ENCODE measurements at regions not wholly inside any gene's neighbourhood (a gene's known extent, or its start where the extent isn't known, plus 50 kb on each side); places are given as distances from the start of the nearest gene placed in this dataset.

GRCh38 chr2:49796266-49796665 lies 642.0 kb upstream of the FSHR start:
- no peak for DNase-seq (ENCODE audit: low read depth)
- no peak for TF ChIP-seq CTCF (IDR thresholded peaks at IDR 0.05; ENCODE audit: control insufficient read depth, insufficient read depth, low read depth, low read length, missing control alignments)
- H3K4me3 ChIP-seq (ENCODE audit: control insufficient read depth, low read depth, low read length): no peak overlapping the region

GRCh38 chr2:49794396-49794795 lies 640.1 kb upstream of the FSHR start:
- no peak for TF ChIP-seq CTCF (IDR thresholded peaks at IDR 0.05; ENCODE audit: control insufficient read depth, insufficient read depth, low read depth, low read length, missing control alignments)
- DNase-seq (ENCODE audit: low read depth): no peak
- H3K4me3 ChIP-seq (ENCODE audit: control insufficient read depth, low read depth, low read length): no peak overlapping the region

GRCh38 chr2:49788300-49788699 lies 634.0 kb upstream of the FSHR start:
- no peak for TF ChIP-seq CTCF (IDR thresholded peaks at IDR 0.05; ENCODE audit: control insufficient read depth, insufficient read depth, low read depth, low read length, missing control alignments)
- no peak for DNase-seq (ENCODE audit: low read depth)
- H3K4me3 ChIP-seq (ENCODE audit: control insufficient read depth, low read depth, low read length): no peak overlapping the region

DNA sequence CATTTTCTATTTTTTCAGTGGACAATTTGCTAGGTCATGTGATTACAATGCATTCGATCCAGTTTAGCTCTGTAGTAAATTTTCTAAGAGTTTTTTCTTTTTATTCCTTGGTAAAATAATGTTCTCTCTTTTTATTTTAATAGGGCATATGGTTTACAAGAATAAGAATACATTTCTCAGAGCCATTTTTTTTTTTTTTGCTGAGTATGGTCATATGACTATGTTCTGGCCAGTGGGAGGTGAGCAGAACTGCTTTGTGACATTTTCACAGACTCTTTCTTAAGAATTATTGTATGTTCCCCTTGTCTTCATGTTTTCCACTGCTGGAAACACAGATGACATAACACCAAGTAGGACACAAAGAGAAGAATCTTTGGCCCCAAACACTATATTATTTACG lies 626.6 kb upstream of the FSHR start:
- no peak for TF ChIP-seq CTCF (IDR thresholded peaks at IDR 0.05; ENCODE audit: control insufficient read depth, insufficient read depth, low read depth, low read length, missing control alignments)
- no peak for DNase-seq (ENCODE audit: low read depth)
- H3K4me3 ChIP-seq (ENCODE audit: control insufficient read depth, low read depth, low read length): no peak overlapping the region

DNA sequence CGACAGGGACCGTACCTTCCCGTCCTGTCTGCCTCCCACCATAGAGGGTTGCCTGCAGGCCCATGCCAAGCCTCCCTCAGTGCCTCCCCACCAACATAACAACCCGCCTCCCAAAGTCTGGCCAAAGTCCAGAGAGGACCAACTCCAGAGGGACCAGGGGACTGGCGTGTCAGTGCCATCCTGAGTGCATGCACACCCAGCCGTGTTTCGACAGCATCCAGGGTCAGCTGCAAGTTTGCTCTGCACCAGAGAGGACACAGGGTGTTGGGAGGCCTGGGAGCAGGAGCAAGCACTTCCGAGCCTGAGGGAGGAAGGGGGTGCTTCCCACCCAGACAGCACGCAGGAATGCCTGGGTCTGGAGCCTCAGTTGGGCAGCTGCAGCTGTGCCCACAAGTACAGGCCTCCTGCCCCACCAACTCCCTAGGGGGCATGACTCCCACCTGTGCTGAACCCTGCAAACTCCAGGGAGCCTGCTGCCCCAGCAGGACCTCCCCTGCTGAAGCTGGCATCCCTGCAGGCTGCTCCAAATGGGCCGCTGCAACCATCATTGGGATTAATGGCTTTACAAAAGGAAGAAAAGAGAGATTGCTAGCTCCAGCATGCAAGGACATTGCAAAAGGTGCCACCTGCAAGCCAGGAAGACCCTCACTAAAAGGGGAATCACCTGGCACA lies 618.1 kb upstream of the FSHR start:
- no peak for TF ChIP-seq CTCF (IDR thresholded peaks at IDR 0.05; ENCODE audit: control insufficient read depth, insufficient read depth, low read depth, low read length, missing control alignments)
- H3K4me3 ChIP-seq (ENCODE audit: control insufficient read depth, low read depth, low read length): no peak overlapping the region
- DNase-seq (ENCODE audit: low read depth): no peak

DNA sequence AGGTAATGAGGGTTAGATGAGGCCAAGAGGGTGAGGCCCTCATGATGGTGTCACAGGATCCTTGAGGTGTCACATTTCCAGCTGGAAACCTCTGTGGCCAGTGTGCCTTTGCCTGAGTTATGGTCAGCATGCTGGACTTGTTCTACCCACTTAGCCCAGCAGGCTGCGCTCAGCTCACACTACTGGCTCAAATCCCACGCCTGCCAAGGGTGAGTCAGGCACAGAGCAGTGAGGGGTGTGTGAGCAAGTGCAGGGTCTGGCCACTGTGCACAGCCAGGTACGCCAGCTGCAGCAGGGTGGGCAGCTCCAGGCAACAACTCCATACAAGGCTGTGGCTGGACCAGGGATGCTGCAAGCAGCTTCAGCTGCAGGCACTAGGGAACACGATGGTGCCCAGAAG lies 616.6 kb upstream of the FSHR start:
- DNase-seq (ENCODE audit: low read depth): no peak
- no peak for TF ChIP-seq CTCF (IDR thresholded peaks at IDR 0.05; ENCODE audit: control insufficient read depth, insufficient read depth, low read depth, low read length, missing control alignments)
- no peak overlapping the region for H3K4me3 ChIP-seq (ENCODE audit: control insufficient read depth, low read depth, low read length)

- H3K4me3 ChIP-seq (ENCODE audit: control insufficient read depth, low read depth, low read length): no peak overlapping the region
- no peak for DNase-seq (ENCODE audit: low read depth)
- TF ChIP-seq CTCF (IDR thresholded peaks at IDR 0.05; ENCODE audit: control insufficient read depth, insufficient read depth, low read depth, low read length, missing control alignments): no peak
Observed at GRCh38 chr2:49767316-49767715, 613.0 kb upstream of the FSHR start.
